ENCODE measurements at regions not wholly inside any gene's neighbourhood (a gene's known extent, or its start where the extent isn't known, plus 50 kb on each side); places are given as distances from the start of the nearest gene placed in this dataset.
"Not testable (repeated sequence)": the region's sequence is repeated elsewhere in the genome, so short reads cannot be mapped to it uniquely, and the experiment has no call there.

DNA sequence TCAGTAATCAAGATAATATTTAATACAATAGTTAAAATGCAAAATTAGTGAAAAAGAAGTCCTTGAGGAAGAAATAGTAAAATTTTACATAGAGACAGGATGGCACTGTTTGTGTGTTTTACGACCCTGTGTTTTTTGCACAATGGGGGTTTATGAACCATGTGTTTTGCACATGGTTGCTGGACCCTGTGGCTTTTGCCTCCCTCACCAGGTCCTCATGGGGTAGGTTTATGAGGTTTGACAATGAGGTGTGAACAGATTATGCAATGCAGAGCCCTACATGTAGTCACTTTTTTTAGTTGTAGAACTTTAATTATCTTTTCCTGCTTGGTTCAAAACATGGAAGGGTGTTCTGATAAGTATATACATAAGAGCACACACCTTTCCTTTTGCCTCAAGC, 366.3 kb upstream of the FAR2 start:
- Histone ChIP-seq H3K4me3 (ENCODE audit: low read length) (no peak overlapping the region), H3K4me1 (ENCODE audit: control insufficient read depth, insufficient read depth, low read length) (no peaks in the 10 kb centered on the region), H3K27ac (ENCODE audit: low read length) (no peak overlapping the region), H3K9me3 (replicated peaks; ENCODE audit: control insufficient read depth, low read depth, low read length) (no peaks in the 10 kb centered on the region), H3K27me3 (ENCODE audit: control insufficient read depth, insufficient read depth, low read length) (no peaks in the 10 kb centered on the region), H3K36me3 (ENCODE audit: control insufficient read depth, insufficient read depth, low read length) (no peaks in the 10 kb centered on the region)
- DNase-seq: no peak
- WGBS (ENCODE audit: insufficient coverage): 80% methylated on average over 1 of the region's 1 CpG

DNA sequence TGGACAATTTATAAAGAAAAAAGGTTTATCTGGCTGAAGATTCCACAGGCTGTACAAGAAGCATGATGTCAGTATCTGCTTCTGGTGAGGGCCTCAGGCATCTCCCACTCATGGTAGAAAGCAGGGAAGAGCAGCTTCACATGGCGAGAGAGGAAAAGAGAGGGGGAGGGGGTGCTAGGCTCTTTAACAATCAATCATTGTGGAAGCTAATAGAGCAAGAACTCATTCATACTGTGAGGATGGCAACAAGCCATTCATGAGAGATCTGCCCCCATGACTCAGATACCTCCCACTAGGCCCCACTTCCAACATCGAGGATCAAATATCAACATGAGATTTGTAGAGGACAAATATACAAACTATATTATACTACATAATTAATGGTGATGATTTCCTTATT, 361.9 kb upstream of the FAR2 start:
- Histone ChIP-seq H3K27ac (ENCODE audit: low read length) (no peak overlapping the region), H3K9me3 (replicated peaks; ENCODE audit: control insufficient read depth, low read depth, low read length) (no peaks in the 10 kb centered on the region), H3K4me3 (ENCODE audit: low read length) (no peak overlapping the region), H3K36me3 (ENCODE audit: control insufficient read depth, insufficient read depth, low read length) (no peaks in the 10 kb centered on the region), H3K4me1 (ENCODE audit: control insufficient read depth, insufficient read depth, low read length) (no peaks in the 10 kb centered on the region), H3K27me3 (ENCODE audit: control insufficient read depth, insufficient read depth, low read length) (no peaks in the 10 kb centered on the region)
- no peak for DNase-seq
- no CpG with 5 or more reads among the region's 2 CpGs for WGBS (ENCODE audit: insufficient coverage)

GRCh38 chr12:28788256-28788655, 360.8 kb upstream of the FAR2 start:
- not testable (repeated sequence) for H3K27me3 ChIP-seq (ENCODE audit: control insufficient read depth, insufficient read depth, low read length); H3K4me3 ChIP-seq (ENCODE audit: low read length); H3K36me3 ChIP-seq (ENCODE audit: control insufficient read depth, insufficient read depth, low read length); H3K4me1 ChIP-seq (ENCODE audit: control insufficient read depth, insufficient read depth, low read length); H3K27ac ChIP-seq (ENCODE audit: low read length); DNase-seq; H3K9me3 ChIP-seq (replicated peaks; ENCODE audit: control insufficient read depth, low read depth, low read length)

- H3K4me1 ChIP-seq (ENCODE audit: control insufficient read depth, insufficient read depth, low read length): peaks cover 2% of the 10 kb centered on the region
- H3K27ac ChIP-seq (ENCODE audit: low read length): no peak overlapping the region
- H3K9me3 ChIP-seq (replicated peaks; ENCODE audit: control insufficient read depth, low read depth, low read length): no peaks in the 10 kb centered on the region
- DNase-seq: no peak
- WGBS (ENCODE audit: insufficient coverage): 83% methylated on average over 2 of the region's 3 CpGs
- no peak overlapping the region for H3K4me3 ChIP-seq (ENCODE audit: low read length)
- H3K27me3 ChIP-seq (ENCODE audit: control insufficient read depth, insufficient read depth, low read length): no peaks in the 10 kb centered on the region
- H3K36me3 ChIP-seq (ENCODE audit: control insufficient read depth, insufficient read depth, low read length): no peaks in the 10 kb centered on the region
These were observed 355.4 kb upstream of the FAR2 start for GRCh38 chr12:28793581-28794151.

GRCh38 chr12:28794211-28794610, 354.9 kb upstream of the FAR2 start:
- no peaks in the 10 kb centered on the region for H3K36me3 ChIP-seq (ENCODE audit: control insufficient read depth, insufficient read depth, low read length)
- no peaks in the 10 kb centered on the region for H3K27me3 ChIP-seq (ENCODE audit: control insufficient read depth, insufficient read depth, low read length)
- H3K4me1 ChIP-seq (ENCODE audit: control insufficient read depth, insufficient read depth, low read length): peaks cover 2% of the 10 kb centered on the region
- H3K4me3 ChIP-seq (ENCODE audit: low read length): no peak overlapping the region
- no peak for DNase-seq
- no peak overlapping the region for H3K27ac ChIP-seq (ENCODE audit: low read length)
- no peaks in the 10 kb centered on the region for H3K9me3 ChIP-seq (replicated peaks; ENCODE audit: control insufficient read depth, low read depth, low read length)
- WGBS (ENCODE audit: insufficient coverage): 0% methylated on average over 1 of the region's 5 CpGs

- Histone ChIP-seq H3K4me1 (ENCODE audit: control insufficient read depth, insufficient read depth, low read length) (peaks cover 2% of the 10 kb centered on the region), H3K36me3 (ENCODE audit: control insufficient read depth, insufficient read depth, low read length) (no peaks in the 10 kb centered on the region), H3K27ac (ENCODE audit: low read length) (no peak overlapping the region), H3K4me3 (ENCODE audit: low read length) (no peak overlapping the region), H3K27me3 (ENCODE audit: control insufficient read depth, insufficient read depth, low read length) (no peaks in the 10 kb centered on the region), H3K9me3 (replicated peaks; ENCODE audit: control insufficient read depth, low read depth, low read length) (no peaks in the 10 kb centered on the region)
- WGBS (ENCODE audit: insufficient coverage): no CpG with 5 or more reads among the region's 4 CpGs
- no peak for DNase-seq
These were observed 354.3 kb upstream of the FAR2 start for GRCh38 chr12:28794786-28795185.

GRCh38 chr12:28795311-28795710, 353.8 kb upstream of the FAR2 start:
- Histone ChIP-seq H3K27me3 (ENCODE audit: control insufficient read depth, insufficient read depth, low read length) (no peaks in the 10 kb centered on the region), H3K9me3 (replicated peaks; ENCODE audit: control insufficient read depth, low read depth, low read length) (no peaks in the 10 kb centered on the region), H3K4me3 (ENCODE audit: low read length) (no peak overlapping the region), H3K27ac (ENCODE audit: low read length) (no peak overlapping the region), H3K4me1 (ENCODE audit: control insufficient read depth, insufficient read depth, low read length) (peaks cover 2% of the 10 kb centered on the region), H3K36me3 (ENCODE audit: control insufficient read depth, insufficient read depth, low read length) (no peaks in the 10 kb centered on the region)
- no peak for DNase-seq
- WGBS (ENCODE audit: insufficient coverage): no CpG with 5 or more reads among the region's 1 CpG

DNA sequence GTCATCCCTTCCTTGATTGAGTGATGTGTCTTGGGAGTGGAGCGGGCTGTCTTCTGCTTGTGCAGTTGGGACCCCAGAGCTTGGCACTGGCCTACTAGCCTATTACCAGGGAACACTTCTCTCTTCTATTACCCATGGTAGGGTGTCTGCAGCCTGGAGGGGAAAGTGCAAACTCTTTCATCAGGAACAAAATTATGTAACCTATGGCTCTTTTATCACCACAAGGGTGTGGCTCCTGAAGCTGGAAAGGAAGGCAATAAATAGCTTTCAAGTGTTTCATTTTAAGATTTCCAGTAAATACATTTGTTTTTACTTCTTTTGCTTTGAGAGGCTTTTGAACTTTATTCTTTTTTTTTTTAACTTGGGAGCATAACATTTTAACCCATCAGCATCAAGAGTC, 349.7 kb upstream of the FAR2 start:
- H3K27me3 ChIP-seq (ENCODE audit: control insufficient read depth, insufficient read depth, low read length): no peaks in the 10 kb centered on the region
- no peak overlapping the region for H3K4me3 ChIP-seq (ENCODE audit: low read length)
- DNase-seq: peak; percentile 13
- no peak overlapping the region for H3K27ac ChIP-seq (ENCODE audit: low read length)
- H3K4me1 ChIP-seq (ENCODE audit: control insufficient read depth, insufficient read depth, low read length): peaks cover under 1% of the 10 kb centered on the region
- H3K36me3 ChIP-seq (ENCODE audit: control insufficient read depth, insufficient read depth, low read length): no peaks in the 10 kb centered on the region
- H3K9me3 ChIP-seq (replicated peaks; ENCODE audit: control insufficient read depth, low read depth, low read length): no peaks in the 10 kb centered on the region
- no CpG with 5 or more reads among the region's 1 CpG for WGBS (ENCODE audit: insufficient coverage)

- no peak overlapping the region for H3K4me3 ChIP-seq (ENCODE audit: low read length)
- no peaks in the 10 kb centered on the region for H3K9me3 ChIP-seq (replicated peaks; ENCODE audit: control insufficient read depth, low read depth, low read length)
- no peak overlapping the region for H3K27ac ChIP-seq (ENCODE audit: low read length)
- H3K36me3 ChIP-seq (ENCODE audit: control insufficient read depth, insufficient read depth, low read length): no peaks in the 10 kb centered on the region
- DNase-seq: no peak
- H3K27me3 ChIP-seq (ENCODE audit: control insufficient read depth, insufficient read depth, low read length): no peaks in the 10 kb centered on the region
- no peaks in the 10 kb centered on the region for H3K4me1 ChIP-seq (ENCODE audit: control insufficient read depth, insufficient read depth, low read length)
- no CpG with 5 or more reads among the region's 1 CpG for WGBS (ENCODE audit: insufficient coverage)
These were observed 348.9 kb upstream of the FAR2 start for GRCh38 chr12:28800129-28800528.

- Histone ChIP-seq H3K4me1 (ENCODE audit: control insufficient read depth, insufficient read depth, low read length) (no peaks in the 10 kb centered on the region), H3K27ac (ENCODE audit: low read length) (no peak overlapping the region), H3K9me3 (replicated peaks; ENCODE audit: control insufficient read depth, low read depth, low read length) (no peaks in the 10 kb centered on the region), H3K36me3 (ENCODE audit: control insufficient read depth, insufficient read depth, low read length) (no peaks in the 10 kb centered on the region), H3K27me3 (ENCODE audit: control insufficient read depth, insufficient read depth, low read length) (no peaks in the 10 kb centered on the region), H3K4me3 (ENCODE audit: low read length) (no peak overlapping the region)
- peak; percentile 78 for DNase-seq
- no CpG with 5 or more reads among the region's 5 CpGs for WGBS (ENCODE audit: insufficient coverage)
These were observed 346.2 kb upstream of the FAR2 start for GRCh38 chr12:28802706-28803438.

DNA sequence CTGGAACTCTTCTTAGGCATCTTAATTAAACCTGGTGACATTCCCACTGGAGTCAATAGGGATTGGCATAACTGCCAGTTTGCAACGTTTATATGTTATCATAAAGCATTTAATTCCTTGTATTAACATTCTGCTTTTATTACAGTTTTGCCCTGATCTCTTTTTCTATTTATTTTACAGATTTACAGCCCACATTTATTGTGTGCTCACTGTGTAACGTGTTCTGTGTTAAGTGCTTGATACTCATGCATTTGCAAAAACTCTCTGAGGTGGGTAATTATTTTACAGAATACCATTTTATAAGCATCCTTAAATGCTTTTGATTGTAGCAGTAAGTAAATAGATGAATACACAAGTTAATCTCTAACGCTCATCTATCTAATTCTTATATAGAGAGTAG, 341.5 kb upstream of the FAR2 start:
- H3K27ac ChIP-seq (ENCODE audit: low read length): no peak overlapping the region
- DNase-seq: no peak
- no CpG with 5 or more reads among the region's 3 CpGs for WGBS (ENCODE audit: insufficient coverage)
- no peaks in the 10 kb centered on the region for H3K9me3 ChIP-seq (replicated peaks; ENCODE audit: control insufficient read depth, low read depth, low read length)
- no peaks in the 10 kb centered on the region for H3K27me3 ChIP-seq (ENCODE audit: control insufficient read depth, insufficient read depth, low read length)
- no peaks in the 10 kb centered on the region for H3K36me3 ChIP-seq (ENCODE audit: control insufficient read depth, insufficient read depth, low read length)
- H3K4me3 ChIP-seq (ENCODE audit: low read length): no peak overlapping the region
- H3K4me1 ChIP-seq (ENCODE audit: control insufficient read depth, insufficient read depth, low read length): no peaks in the 10 kb centered on the region
